HFFc6 (cell line): ENCODE measurements at regions not wholly inside any gene's neighbourhood (a gene's known extent, or its start where the extent isn't known, plus 50 kb on each side); places are given as distances from the start of the nearest gene placed in this dataset.

Experiments
- DNase-seq: peaks from one replicate; pipeline ENCODE4 v3.0.0-alpha.2; 2018
- H3K27ac Mint-ChIP-seq: 2 replicates; pipeline ENCODE4 v1.8.0; 2020; ENCODE audit warnings: mild to moderate bottlenecking, mixed read lengths
- H3K27me3 Mint-ChIP-seq: 2 replicates; pipeline ENCODE4 v1.8.0; 2021; ENCODE audit warnings: mild to moderate bottlenecking, moderate library complexity, mixed read lengths; ENCODE audit not compliant: insufficient read depth
- H3K36me3 Mint-ChIP-seq: 2 replicates; pipeline ENCODE4 v1.8.0; 2021; ENCODE audit warnings: low read depth, mixed read lengths
- H3K4me1 Mint-ChIP-seq: 2 replicates; pipeline ENCODE4 v1.8.0; 2020; ENCODE audit warnings: low read depth, mixed read lengths
- H3K4me3 Mint-ChIP-seq: 2 replicates; pipeline ENCODE4 v1.8.0; 2020; ENCODE audit warnings: mild to moderate bottlenecking, moderate library complexity, mixed read lengths
- H3K9me3 Mint-ChIP-seq: 2 replicates; pipeline ENCODE4 v1.8.0; 2020; ENCODE audit warnings: mild to moderate bottlenecking, mixed read lengths
- TF ChIP-seq, protein P1 (sequence below): fragments of 200-600 bp; sonication (generic); IDR thresholded peaks from 2 replicates; pipeline ENCODE4 v1.5.0; 2021; ENCODE audit warnings: antibody characterized with exemption, mild to moderate bottlenecking

- Mint-ChIP-seq H3K4me1 (peaks cover 21% of the 10 kb centered on the region), H3K27ac (no peak overlapping the region; the same call in none of the 2 replicates), H3K9me3 (no peaks in the 10 kb centered on the region; the same call in 1 of the 2 replicates), H3K27me3 (peaks cover 21% of the 10 kb centered on the region), H3K4me3 (no peak overlapping the region), H3K36me3 (peaks cover 25% of the 10 kb centered on the region)
- TF ChIP-seq, protein P1, sequence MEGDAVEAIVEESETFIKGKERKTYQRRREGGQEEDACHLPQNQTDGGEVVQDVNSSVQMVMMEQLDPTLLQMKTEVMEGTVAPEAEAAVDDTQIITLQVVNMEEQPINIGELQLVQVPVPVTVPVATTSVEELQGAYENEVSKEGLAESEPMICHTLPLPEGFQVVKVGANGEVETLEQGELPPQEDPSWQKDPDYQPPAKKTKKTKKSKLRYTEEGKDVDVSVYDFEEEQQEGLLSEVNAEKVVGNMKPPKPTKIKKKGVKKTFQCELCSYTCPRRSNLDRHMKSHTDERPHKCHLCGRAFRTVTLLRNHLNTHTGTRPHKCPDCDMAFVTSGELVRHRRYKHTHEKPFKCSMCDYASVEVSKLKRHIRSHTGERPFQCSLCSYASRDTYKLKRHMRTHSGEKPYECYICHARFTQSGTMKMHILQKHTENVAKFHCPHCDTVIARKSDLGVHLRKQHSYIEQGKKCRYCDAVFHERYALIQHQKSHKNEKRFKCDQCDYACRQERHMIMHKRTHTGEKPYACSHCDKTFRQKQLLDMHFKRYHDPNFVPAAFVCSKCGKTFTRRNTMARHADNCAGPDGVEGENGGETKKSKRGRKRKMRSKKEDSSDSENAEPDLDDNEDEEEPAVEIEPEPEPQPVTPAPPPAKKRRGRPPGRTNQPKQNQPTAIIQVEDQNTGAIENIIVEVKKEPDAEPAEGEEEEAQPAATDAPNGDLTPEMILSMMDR: peak; percentile 68
- DNase-seq: no peak
Observed at GRCh38 chr2:120958623-120959366, 223.1 kb downstream of the GLI2 start.

DNA sequence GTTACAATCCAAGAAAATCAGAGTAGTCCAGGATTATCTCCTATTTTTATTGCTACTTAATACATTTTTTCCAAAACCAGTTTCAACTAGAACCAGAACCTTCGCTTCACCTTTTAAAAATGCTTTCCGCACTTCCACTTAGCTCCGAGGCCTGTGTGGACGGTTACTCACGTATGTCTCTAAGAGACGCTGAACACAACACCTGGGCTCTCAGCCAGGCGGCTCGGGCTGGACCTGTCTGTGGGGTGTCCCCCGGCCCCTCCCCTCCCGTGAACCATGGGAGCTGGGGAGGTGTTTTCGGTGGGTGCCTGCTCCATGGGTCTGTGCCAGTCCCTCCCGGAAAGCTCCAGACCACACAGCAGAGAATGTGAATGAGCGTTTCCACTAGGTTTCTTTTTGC, 223.8 kb downstream of the GLI2 start:
- Mint-ChIP-seq H3K4me1 (peaks cover 27% of the 10 kb centered on the region), H3K9me3 (no peaks in the 10 kb centered on the region; the same call in 1 of the 2 replicates), H3K27ac (no peak overlapping the region), H3K27me3 (peaks cover 17% of the 10 kb centered on the region), H3K36me3 (peaks cover 26% of the 10 kb centered on the region), H3K4me3 (no peak overlapping the region)
- no peak for DNase-seq
- TF ChIP-seq, protein P1: no peak

DNA sequence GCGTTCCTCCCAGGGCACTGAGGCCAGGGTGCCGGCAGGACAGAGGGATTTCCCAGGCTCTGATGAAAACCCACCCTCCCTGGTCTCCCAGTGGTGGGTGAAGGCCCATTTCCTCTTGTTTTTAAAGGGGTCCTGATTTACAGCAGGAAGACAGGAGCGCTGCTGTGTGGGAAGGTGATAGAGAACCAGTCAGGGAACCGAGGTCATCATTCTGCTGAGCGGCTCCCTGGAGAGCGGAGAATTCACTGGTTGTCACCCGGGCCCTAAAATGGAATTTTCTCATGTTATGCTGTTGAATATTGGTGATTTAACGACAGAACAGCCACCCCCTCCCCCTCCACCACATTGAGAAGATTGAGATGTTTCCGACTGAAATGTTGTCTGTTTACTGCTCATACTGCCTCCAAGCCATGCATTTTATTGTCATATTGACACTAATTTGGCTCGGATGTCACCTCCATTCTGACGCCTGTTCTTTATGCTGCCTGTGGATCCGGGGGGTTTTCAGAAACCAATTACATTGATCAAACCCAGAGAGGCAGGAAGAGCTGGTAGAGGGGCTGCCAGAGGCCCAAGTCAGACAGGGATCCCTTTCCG, 225.2 kb downstream of the GLI2 start:
- Mint-ChIP-seq H3K27me3 (peaks cover 23% of the 10 kb centered on the region), H3K27ac (no peak overlapping the region; the same call in 1 of the 2 replicates), H3K4me1 (peaks cover 28% of the 10 kb centered on the region), H3K9me3 (no peaks in the 10 kb centered on the region; the same call in 1 of the 2 replicates), H3K4me3 (no peak overlapping the region), H3K36me3 (peaks cover 33% of the 10 kb centered on the region)
- DNase-seq: no peak
- TF ChIP-seq, protein P1: no peak

DNA sequence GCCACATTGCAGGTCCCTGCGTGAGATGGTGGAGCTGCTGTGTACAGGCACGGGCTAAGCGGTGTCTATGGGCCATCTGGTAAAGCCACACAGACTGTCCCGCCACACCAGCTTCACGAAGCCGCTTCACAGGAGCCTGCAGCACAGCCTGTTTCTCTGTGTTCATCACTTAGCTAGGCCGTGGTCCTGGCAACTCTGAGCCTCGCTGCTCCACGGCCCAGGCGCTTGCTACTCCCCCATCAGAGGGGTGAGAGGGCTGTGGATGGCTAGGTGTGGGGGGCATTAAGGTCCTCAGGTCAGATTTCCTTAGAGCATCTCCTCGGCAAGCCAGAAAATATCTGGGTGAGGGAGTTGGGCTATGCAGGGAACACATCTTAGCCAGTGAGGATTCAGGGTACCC, 225.7 kb downstream of the GLI2 start:
- TF ChIP-seq, protein P1: no peak
- Mint-ChIP-seq H3K36me3 (peaks cover 37% of the 10 kb centered on the region), H3K9me3 (no peaks in the 10 kb centered on the region), H3K4me1 (peaks cover 28% of the 10 kb centered on the region), H3K27ac (no peak overlapping the region), H3K4me3 (no peak overlapping the region), H3K27me3 (peaks cover 23% of the 10 kb centered on the region)
- DNase-seq: no peak

- no peak for DNase-seq
- H3K4me3 Mint-ChIP-seq: peak overlapping the region; percentile 47
- no peaks in the 10 kb centered on the region for H3K9me3 Mint-ChIP-seq
- H3K27ac Mint-ChIP-seq: peak overlapping the region; percentile 83
- H3K4me1 Mint-ChIP-seq: peaks cover 22% of the 10 kb centered on the region
- H3K27me3 Mint-ChIP-seq: peaks cover 20% of the 10 kb centered on the region
- peaks cover 36% of the 10 kb centered on the region for H3K36me3 Mint-ChIP-seq
- TF ChIP-seq, protein P1: no peak
Observed at GRCh38 chr2:120963997-120964705, 228.5 kb downstream of the GLI2 start.
